GM21360 (cell line): ENCODE measurements at regions not wholly inside any gene's neighbourhood (a gene's known extent, or its start where the extent isn't known, plus 50 kb on each side); places are given as distances from the start of the nearest gene placed in this dataset.
A peak's percentile ranks its signal among the peaks of the same experiment; 100 is the strongest.

Source experiments
- ATAC-seq: cut with Tn5 transposase; IDR thresholded peaks from one replicate; pipeline ENCODE4 v1.9.1; 2021; ENCODE audit warnings: mild to moderate bottlenecking, moderate library complexity; ENCODE audit not compliant: unreplicated experiment

- ATAC-seq = no peak
These were observed 194.5 kb upstream of the KHDRBS2 start for GRCh38 chr6:62480544-62480943.

GRCh38 chr6:62479697-62480220 is 193.7 kb upstream of the KHDRBS2 start:
- no peak for ATAC-seq

GRCh38 chr6:62474793-62475192 is 188.8 kb upstream of the KHDRBS2 start:
- ATAC-seq = no peak

GRCh38 chr6:62466607-62467006 is 180.6 kb upstream of the KHDRBS2 start:
- ATAC-seq = no peak

GRCh38 chr6:62465206-62465605 is 179.2 kb upstream of the KHDRBS2 start:
- no peak for ATAC-seq

- ATAC-seq = no peak
These were observed 166.6 kb upstream of the KHDRBS2 start for GRCh38 chr6:62452586-62452985.

- ATAC-seq = no peak
These were observed 160.8 kb upstream of the KHDRBS2 start for GRCh38 chr6:62446647-62447316.

- no peak for ATAC-seq
These were observed 159.5 kb upstream of the KHDRBS2 start for GRCh38 chr6:62445521-62445920.

GRCh38 chr6:62441182-62441581 is 155.2 kb upstream of the KHDRBS2 start:
- no peak for ATAC-seq

GRCh38 chr6:62429781-62430180 is 143.8 kb upstream of the KHDRBS2 start:
- ATAC-seq = no peak

GRCh38 chr6:62400521-62401259 is 114.7 kb upstream of the KHDRBS2 start:
- ATAC-seq = no peak

- ATAC-seq = no peak
These were observed 107.6 kb upstream of the KHDRBS2 start for GRCh38 chr6:62393608-62394007.

- no peak for ATAC-seq
These were observed 106.3 kb upstream of the KHDRBS2 start for GRCh38 chr6:62392291-62392690.

- ATAC-seq = no peak
These were observed 105.3 kb upstream of the KHDRBS2 start for GRCh38 chr6:62391358-62391757.

- ATAC-seq = no peak
These were observed 104.4 kb upstream of the KHDRBS2 start for GRCh38 chr6:62390401-62390800.

GRCh38 chr6:62371453-62372210 is 85.6 kb upstream of the KHDRBS2 start:
- ATAC-seq = no peak

GRCh38 chr6:62367601-62368000 is 81.6 kb upstream of the KHDRBS2 start:
- peak; percentile 100 for ATAC-seq

- no peak for ATAC-seq
These were observed 76.1 kb upstream of the KHDRBS2 start for GRCh38 chr6:62362097-62362496.

GRCh38 chr6:62357835-62358234 is 71.8 kb upstream of the KHDRBS2 start:
- ATAC-seq = no peak

- ATAC-seq = no peak
These were observed 68.2 kb upstream of the KHDRBS2 start for GRCh38 chr6:62354261-62354660.

- ATAC-seq = no peak
These were observed 60.1 kb upstream of the KHDRBS2 start for GRCh38 chr6:62345962-62346689.
